MM.1S (cell line): ENCODE measurements at regions not wholly inside any gene's neighbourhood (a gene's known extent, or its start where the extent isn't known, plus 50 kb on each side); places are given as distances from the start of the nearest gene placed in this dataset.
"Not testable (repeated sequence)": the region's sequence is repeated elsewhere in the genome, so short reads cannot be mapped to it uniquely, and the experiment has no call there.

Source experiments
- EZH2 ChIP-seq: fragments of 300-600 bp; sonication (generic); optimal IDR thresholded peaks from 2 replicates; pipeline ENCODE3; 2017; ENCODE audit warnings: low read depth, mild to moderate bottlenecking, antibody characterized with exemption, low read length, mixed read lengths
- EZH2phosphoT487 ChIP-seq: fragments of 300-600 bp; sonication (generic); IDR thresholded peaks from 2 replicates; pipeline ENCODE4 v1.6.1; 2018; ENCODE audit warnings: antibody characterized with exemption, low read length
- TF ChIP-seq, protein P1 (sequence below): fragments of 300-600 bp; sonication (generic); IDR thresholded peaks from 2 replicates; pipeline ENCODE4 v1.5.1; 2016; ENCODE audit warnings: antibody characterized with exemption, low read length, mixed read lengths

GRCh38 chr1:206276143-206276542 lies 72.8 kb downstream of the SRGAP2 start:
- TF ChIP-seq, protein P1, sequence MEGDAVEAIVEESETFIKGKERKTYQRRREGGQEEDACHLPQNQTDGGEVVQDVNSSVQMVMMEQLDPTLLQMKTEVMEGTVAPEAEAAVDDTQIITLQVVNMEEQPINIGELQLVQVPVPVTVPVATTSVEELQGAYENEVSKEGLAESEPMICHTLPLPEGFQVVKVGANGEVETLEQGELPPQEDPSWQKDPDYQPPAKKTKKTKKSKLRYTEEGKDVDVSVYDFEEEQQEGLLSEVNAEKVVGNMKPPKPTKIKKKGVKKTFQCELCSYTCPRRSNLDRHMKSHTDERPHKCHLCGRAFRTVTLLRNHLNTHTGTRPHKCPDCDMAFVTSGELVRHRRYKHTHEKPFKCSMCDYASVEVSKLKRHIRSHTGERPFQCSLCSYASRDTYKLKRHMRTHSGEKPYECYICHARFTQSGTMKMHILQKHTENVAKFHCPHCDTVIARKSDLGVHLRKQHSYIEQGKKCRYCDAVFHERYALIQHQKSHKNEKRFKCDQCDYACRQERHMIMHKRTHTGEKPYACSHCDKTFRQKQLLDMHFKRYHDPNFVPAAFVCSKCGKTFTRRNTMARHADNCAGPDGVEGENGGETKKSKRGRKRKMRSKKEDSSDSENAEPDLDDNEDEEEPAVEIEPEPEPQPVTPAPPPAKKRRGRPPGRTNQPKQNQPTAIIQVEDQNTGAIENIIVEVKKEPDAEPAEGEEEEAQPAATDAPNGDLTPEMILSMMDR, result not testable (repeated sequence)
- not testable (repeated sequence) for TF ChIP-seq EZH2, EZH2phosphoT487
